HFF-Myc (cell line): ENCODE measurements at regions not wholly inside any gene's neighbourhood (a gene's known extent, or its start where the extent isn't known, plus 50 kb on each side); places are given as distances from the start of the nearest gene placed in this dataset.

Experiments used
- DNase-seq: peaks from one replicate; pipeline ENCODE4 v3.0.0-alpha.2; 2011; ENCODE audit warnings: low read depth; ENCODE audit errors: extremely low read depth
- H3K4me3 ChIP-seq: replicated peaks from 2 replicates; pipeline ENCODE4 v1.5.1; 2011; ENCODE audit warnings: low read depth, mild to moderate bottlenecking, control low read depth, low read length
- CTCF ChIP-seq: IDR thresholded peaks from 2 replicates; pipeline ENCODE4 v1.5.1; 2012; ENCODE audit warnings: mild to moderate bottlenecking, low read depth, low read length, control low read depth; ENCODE audit errors: missing control alignments

- TF ChIP-seq CTCF = no peak
- DNase-seq = no peak
Observed at GRCh38 chr5:84603568-84604185, 219.0 kb upstream of the EDIL3 start.

GRCh38 chr5:84602371-84602771, 217.7 kb upstream of the EDIL3 start:
- TF ChIP-seq CTCF = no peak
- DNase-seq = no peak
- no peak overlapping the region for H3K4me3 ChIP-seq

More at GRCh38 chr5:84603568-84604185, 219.0 kb upstream of the EDIL3 start:
- H3K4me3 ChIP-seq = no peak overlapping the region

GRCh38 chr5:84599964-84600363, 215.3 kb upstream of the EDIL3 start:
- TF ChIP-seq CTCF = no peak
- H3K4me3 ChIP-seq = no peak overlapping the region

GRCh38 chr5:84597904-84598303, 213.2 kb upstream of the EDIL3 start:
- H3K4me3 ChIP-seq = no peak overlapping the region
- DNase-seq = no peak
- no peak for TF ChIP-seq CTCF

More at GRCh38 chr5:84599964-84600363, 215.3 kb upstream of the EDIL3 start:
- no peak for DNase-seq

DNA sequence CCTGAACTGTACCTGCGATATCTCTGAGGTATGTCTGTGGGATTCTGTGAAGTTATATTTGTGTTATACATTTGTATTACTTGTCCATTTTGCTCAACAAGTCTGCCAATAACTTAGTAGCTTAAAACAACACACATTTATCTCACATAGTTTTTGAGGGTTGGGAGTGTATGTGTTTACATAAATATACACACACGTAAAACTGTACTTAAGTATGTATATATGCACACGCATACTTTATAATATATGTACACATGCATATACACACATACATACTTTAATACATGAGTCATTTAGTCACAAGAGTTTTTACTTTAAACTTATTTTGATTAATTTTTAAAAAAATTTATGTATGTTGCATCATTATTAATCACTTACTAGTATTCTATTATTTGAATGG, 205.9 kb upstream of the EDIL3 start:
- H3K4me3 ChIP-seq = no peak overlapping the region
- DNase-seq = no peak
- TF ChIP-seq CTCF = no peak

DNA sequence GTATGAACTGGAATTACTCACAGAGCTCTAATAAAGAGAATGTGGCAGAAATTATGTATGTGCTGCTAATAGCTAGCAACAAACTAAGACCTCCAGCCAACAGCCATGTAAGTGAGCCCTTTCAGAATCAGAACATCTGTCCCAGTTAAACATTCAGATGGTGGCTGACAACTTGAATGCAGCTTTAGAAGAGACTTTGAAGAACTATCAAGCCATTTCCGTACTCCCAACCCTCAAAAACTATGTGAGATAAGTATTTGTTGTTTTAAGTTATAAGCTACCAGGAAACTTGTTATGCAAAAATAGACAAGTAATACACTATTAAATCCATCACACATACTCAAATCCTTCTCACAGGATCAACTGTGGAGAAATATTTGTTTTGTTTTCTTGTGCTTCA, 205.2 kb upstream of the EDIL3 start:
- no peak for TF ChIP-seq CTCF
- DNase-seq = no peak
- no peak overlapping the region for H3K4me3 ChIP-seq

GRCh38 chr5:84585218-84585617, 200.5 kb upstream of the EDIL3 start:
- no peak for DNase-seq
- TF ChIP-seq CTCF = no peak
- H3K4me3 ChIP-seq = no peak overlapping the region
